ENCODE measurements at regions not wholly inside any gene's neighbourhood (a gene's known extent, or its start where the extent isn't known, plus 50 kb on each side); places are given as distances from the start of the nearest gene placed in this dataset.

- Histone ChIP-seq H3K4me3 (no peak overlapping the region), H3K27ac (no peak overlapping the region), H3K4me1 (no peaks in the 10 kb centered on the region), H3K9me3 (peaks cover 0 to 10% (median 0%) of the 10 kb centered on the region in 3 donors), H3K27me3 (no peaks in the 10 kb centered on the region), H3K36me3 (no peaks in the 10 kb centered on the region)
- no peak for ATAC-seq
- TF ChIP-seq POLR2AphosphoS5 (IDR thresholded peaks at IDR 0.05) (no peak), POLR2A (IDR thresholded peaks at IDR 0.05) (no peak), EP300 (IDR thresholded peaks at IDR 0.05) (no peak)
- TF ChIP-seq, protein P1, sequence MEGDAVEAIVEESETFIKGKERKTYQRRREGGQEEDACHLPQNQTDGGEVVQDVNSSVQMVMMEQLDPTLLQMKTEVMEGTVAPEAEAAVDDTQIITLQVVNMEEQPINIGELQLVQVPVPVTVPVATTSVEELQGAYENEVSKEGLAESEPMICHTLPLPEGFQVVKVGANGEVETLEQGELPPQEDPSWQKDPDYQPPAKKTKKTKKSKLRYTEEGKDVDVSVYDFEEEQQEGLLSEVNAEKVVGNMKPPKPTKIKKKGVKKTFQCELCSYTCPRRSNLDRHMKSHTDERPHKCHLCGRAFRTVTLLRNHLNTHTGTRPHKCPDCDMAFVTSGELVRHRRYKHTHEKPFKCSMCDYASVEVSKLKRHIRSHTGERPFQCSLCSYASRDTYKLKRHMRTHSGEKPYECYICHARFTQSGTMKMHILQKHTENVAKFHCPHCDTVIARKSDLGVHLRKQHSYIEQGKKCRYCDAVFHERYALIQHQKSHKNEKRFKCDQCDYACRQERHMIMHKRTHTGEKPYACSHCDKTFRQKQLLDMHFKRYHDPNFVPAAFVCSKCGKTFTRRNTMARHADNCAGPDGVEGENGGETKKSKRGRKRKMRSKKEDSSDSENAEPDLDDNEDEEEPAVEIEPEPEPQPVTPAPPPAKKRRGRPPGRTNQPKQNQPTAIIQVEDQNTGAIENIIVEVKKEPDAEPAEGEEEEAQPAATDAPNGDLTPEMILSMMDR (IDR thresholded peaks at IDR 0.05): no peak
- WGBS, 2 donors (ENCODE audit: low coverage in 1 of 2): 67 to 95% methylated on average over 2 of the region's 2 CpGs
Observed at GRCh38 chr21:32147041-32147440, 131.8 kb downstream of the MIS18A start.

DNA sequence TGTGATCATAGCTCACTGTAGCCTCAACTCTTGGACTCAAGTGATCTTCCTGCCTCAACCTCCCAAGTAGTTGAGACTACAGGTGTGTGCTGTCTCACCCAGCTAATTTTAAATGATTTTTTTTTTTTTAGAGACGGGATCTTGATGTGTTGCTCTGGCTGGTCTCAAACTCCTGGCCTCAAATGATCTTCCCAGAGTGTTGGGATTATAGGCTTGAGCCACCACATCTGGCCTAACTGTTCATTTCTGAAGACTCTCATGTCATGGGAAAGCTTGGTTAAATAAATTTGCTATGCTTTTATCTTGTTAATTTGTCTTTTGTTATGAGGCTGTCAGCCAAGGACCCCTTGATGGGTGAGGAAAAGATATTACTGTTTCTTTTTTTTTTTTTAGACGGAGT lies 134.0 kb downstream of the MIS18A start:
- ATAC-seq: no peak
- Histone ChIP-seq H3K4me3 (no peak overlapping the region), H3K27me3 (no peaks in the 10 kb centered on the region), H3K4me1 (no peaks in the 10 kb centered on the region), H3K36me3 (no peaks in the 10 kb centered on the region), H3K27ac (no peak overlapping the region), H3K9me3 (peaks cover 0 to 10% (median 0%) of the 10 kb centered on the region in 3 donors)
- TF ChIP-seq EP300 (IDR thresholded peaks at IDR 0.05) (no peak), POLR2A (IDR thresholded peaks at IDR 0.05) (no peak), POLR2AphosphoS5 (IDR thresholded peaks at IDR 0.05) (no peak)
- TF ChIP-seq, protein P1 (IDR thresholded peaks at IDR 0.05): no peak
- WGBS, 2 donors (ENCODE audit: low coverage in 1 of 2): 42 to 83% methylated on average over 2 of the region's 2 CpGs

- 50 to 65% methylated on average over 6 to 11 of the region's 13 CpGs for WGBS, 2 donors (ENCODE audit: low coverage in 1 of 2)
- no peak overlapping the region for H3K27ac ChIP-seq
- no peak for ATAC-seq
- no peak overlapping the region for H3K4me3 ChIP-seq
- no peak for TF ChIP-seq EP300 (IDR thresholded peaks at IDR 0.05)
- no peak for TF ChIP-seq POLR2AphosphoS5 (IDR thresholded peaks at IDR 0.05)
- TF ChIP-seq, protein P1 (IDR thresholded peaks at IDR 0.05): no peak
- no peak for TF ChIP-seq POLR2A (IDR thresholded peaks at IDR 0.05)
- no peaks in the 10 kb centered on the region for H3K36me3 ChIP-seq
- no peaks in the 10 kb centered on the region for H3K4me1 ChIP-seq
- no peaks in the 10 kb centered on the region for H3K27me3 ChIP-seq
- peaks cover 0 to 10% (median 0%) of the 10 kb centered on the region in 3 donors for H3K9me3 ChIP-seq
Observed at GRCh38 chr21:32143241-32143939, 135.5 kb downstream of the MIS18A start.

DNA sequence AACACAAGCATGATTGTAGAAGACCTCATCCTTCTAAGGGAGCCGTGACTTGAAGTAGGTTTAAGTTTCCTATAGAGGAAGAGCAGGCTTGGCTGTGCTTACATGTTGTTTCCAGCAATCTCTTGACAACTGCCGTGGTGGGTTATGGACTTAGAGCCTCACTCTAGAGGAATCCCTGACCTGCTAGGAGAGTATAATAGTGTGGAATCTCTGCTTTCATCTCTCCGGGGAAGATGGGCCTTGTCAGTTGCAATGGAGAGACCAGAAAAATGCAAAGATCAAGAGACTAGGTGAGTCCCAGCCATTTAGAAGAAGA lies 137.6 kb downstream of the MIS18A start:
- no peak for ATAC-seq
- no peak overlapping the region for H3K27ac ChIP-seq
- peaks cover 0 to 14% (median 0%) of the 10 kb centered on the region in 3 donors for H3K9me3 ChIP-seq
- TF ChIP-seq, protein P1 (IDR thresholded peaks at IDR 0.05): no peak
- TF ChIP-seq EP300 (IDR thresholded peaks at IDR 0.05) (no peak), POLR2A (IDR thresholded peaks at IDR 0.05) (no peak), POLR2AphosphoS5 (IDR thresholded peaks at IDR 0.05) (no peak)
- H3K4me1 ChIP-seq: no peaks in the 10 kb centered on the region
- H3K4me3 ChIP-seq: no peak overlapping the region
- no peaks in the 10 kb centered on the region for H3K36me3 ChIP-seq
- no peaks in the 10 kb centered on the region for H3K27me3 ChIP-seq
- 70 to 75% methylated on average over 2 of the region's 3 CpGs for WGBS, 2 donors (ENCODE audit: low coverage in 1 of 2)

- no peaks in the 10 kb centered on the region for H3K4me1 ChIP-seq
- no peak for ATAC-seq
Observed at GRCh38 chr21:32140604-32141317, 138.1 kb downstream of the MIS18A start.

More at GRCh38 chr21:32140604-32141317, 138.1 kb downstream of the MIS18A start:
- Histone ChIP-seq H3K9me3 (peaks cover 0 to 14% (median 0%) of the 10 kb centered on the region in 3 donors), H3K36me3 (no peaks in the 10 kb centered on the region), H3K4me3 (no peak overlapping the region), H3K27me3 (no peaks in the 10 kb centered on the region), H3K27ac (no peak overlapping the region)
- TF ChIP-seq EP300 (IDR thresholded peaks at IDR 0.05): no peak
- TF ChIP-seq POLR2AphosphoS5 (IDR thresholded peaks at IDR 0.05): no peak
- TF ChIP-seq, protein P1 (IDR thresholded peaks at IDR 0.05): no peak
- TF ChIP-seq POLR2A (IDR thresholded peaks at IDR 0.05): no peak
- WGBS, 2 donors (ENCODE audit: low coverage in 1 of 2): 66 to 69% methylated on average over 7 to 9 of the region's 9 CpGs
